GM10248 (cell line): ENCODE measurements at regions not wholly inside any gene's neighbourhood (a gene's known extent, or its start where the extent isn't known, plus 50 kb on each side); places are given as distances from the start of the nearest gene placed in this dataset.

Experiments used
- CTCF ChIA-PET: fragments of 300-600 bp; sonication (Branson Sonifier 250); formaldehyde crosslinking; extraction: SDS; loops from one replicate; lab custom pipeline; 2021; ENCODE audit warnings: antibody characterized with exemption; lab: Yijun Ruan, JAX
- POLR2A ChIA-PET: fragments of 350-650 bp; sonication (Branson Sonifier 250); formaldehyde crosslinking; extraction: SDS; loops from one replicate; lab custom pipeline; 2020; ENCODE audit warnings: antibody characterized with exemption; lab: Yijun Ruan, JAX
- DNase-seq: peaks from one replicate; pipeline ENCODE4 v3.0.0; 2012; ENCODE audit errors: extremely low spot score
- TF ChIP-seq, protein P1 (sequence below): IDR thresholded peaks from 2 replicates; pipeline ENCODE4 v1.5.1; 2012; ENCODE audit warnings: mild to moderate bottlenecking, low read depth; ENCODE audit errors: extremely low read depth, missing control alignments, control extremely low read depth

DNA sequence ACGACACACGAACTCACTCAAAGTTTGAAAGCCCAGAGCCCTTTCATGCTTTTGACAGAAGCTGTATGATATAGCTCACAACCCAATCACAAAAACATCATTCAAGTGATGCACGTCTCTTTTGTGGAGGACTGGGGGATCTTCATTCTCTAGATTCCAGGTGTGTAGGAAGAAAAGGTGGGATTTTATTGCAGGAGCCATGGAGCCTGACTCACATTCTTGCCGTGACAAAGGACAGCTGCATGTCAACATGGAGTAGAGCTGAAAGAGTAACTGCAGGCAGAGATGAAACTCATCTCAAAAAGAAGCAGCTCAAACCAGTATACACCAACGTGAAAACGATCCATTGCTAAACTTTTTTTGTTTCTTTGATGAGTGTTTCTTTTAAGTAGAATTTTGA is 50.9 kb upstream of the PDE1A start:
- TF ChIP-seq, protein P1, sequence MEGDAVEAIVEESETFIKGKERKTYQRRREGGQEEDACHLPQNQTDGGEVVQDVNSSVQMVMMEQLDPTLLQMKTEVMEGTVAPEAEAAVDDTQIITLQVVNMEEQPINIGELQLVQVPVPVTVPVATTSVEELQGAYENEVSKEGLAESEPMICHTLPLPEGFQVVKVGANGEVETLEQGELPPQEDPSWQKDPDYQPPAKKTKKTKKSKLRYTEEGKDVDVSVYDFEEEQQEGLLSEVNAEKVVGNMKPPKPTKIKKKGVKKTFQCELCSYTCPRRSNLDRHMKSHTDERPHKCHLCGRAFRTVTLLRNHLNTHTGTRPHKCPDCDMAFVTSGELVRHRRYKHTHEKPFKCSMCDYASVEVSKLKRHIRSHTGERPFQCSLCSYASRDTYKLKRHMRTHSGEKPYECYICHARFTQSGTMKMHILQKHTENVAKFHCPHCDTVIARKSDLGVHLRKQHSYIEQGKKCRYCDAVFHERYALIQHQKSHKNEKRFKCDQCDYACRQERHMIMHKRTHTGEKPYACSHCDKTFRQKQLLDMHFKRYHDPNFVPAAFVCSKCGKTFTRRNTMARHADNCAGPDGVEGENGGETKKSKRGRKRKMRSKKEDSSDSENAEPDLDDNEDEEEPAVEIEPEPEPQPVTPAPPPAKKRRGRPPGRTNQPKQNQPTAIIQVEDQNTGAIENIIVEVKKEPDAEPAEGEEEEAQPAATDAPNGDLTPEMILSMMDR: no peak
- ChIA-PET POLR2A (no interaction called here), CTCF (interaction anchor here (0.9 to 1.1 kb wide), 3 partner anchors 9 to 17 kb away, joined by 3 read pairs; no protein-coding TSS in a partner anchor)
- no peak for DNase-seq

DNA sequence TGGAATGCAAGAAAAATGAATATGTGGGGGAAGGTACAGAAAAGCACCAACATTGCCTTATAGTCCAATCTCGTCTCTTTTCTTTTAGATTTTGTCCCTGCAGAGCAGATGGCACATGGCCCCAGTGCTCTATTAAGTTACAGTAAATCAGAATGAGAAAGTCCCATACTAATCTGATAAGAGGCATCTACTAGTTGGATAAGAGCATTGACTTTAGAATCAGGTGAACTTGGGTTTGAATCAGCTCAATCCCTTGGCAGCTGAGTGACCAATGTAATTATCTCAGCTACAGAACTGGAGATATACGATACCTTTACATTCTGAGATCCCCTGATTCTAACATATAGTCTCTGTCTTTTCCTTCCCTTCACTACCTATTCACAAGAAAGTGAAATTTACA is 54.8 kb upstream of the PDE1A start:
- ChIA-PET CTCF (interaction anchor here (1.4 kb wide), 1 partner anchor 19 kb away, joined by 4 read pairs; no protein-coding TSS in a partner anchor), POLR2A (no interaction called here)
- TF ChIP-seq, protein P1: no peak
- DNase-seq: no peak

DNA sequence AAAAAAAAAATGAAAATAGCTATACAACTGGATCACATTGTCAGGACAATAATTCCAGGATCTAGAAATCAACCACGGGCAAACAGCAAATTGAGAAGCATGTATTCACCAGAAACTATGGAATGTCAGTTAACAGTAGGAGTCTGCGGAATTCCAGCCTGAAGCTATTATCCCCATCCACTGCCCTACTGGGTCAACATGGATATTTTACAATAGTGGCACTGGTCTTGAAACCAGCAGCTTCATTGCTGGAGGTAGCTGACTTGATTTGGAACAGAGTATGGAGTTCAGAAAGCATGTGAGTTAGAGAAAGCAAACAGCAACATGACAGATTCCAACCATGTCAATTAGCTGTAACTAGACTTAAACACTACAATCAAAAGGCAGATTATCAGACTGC is 55.7 kb upstream of the PDE1A start:
- DNase-seq: no peak
- POLR2A ChIA-PET: no interaction called here
- TF ChIP-seq, protein P1: no peak
- CTCF ChIA-PET: interaction anchor here (0.6 to 1.4 kb wide), 3 partner anchors 12 to 58 kb away, joined by 3 to 4 read pairs (median 3); no protein-coding TSS in a partner anchor

DNA sequence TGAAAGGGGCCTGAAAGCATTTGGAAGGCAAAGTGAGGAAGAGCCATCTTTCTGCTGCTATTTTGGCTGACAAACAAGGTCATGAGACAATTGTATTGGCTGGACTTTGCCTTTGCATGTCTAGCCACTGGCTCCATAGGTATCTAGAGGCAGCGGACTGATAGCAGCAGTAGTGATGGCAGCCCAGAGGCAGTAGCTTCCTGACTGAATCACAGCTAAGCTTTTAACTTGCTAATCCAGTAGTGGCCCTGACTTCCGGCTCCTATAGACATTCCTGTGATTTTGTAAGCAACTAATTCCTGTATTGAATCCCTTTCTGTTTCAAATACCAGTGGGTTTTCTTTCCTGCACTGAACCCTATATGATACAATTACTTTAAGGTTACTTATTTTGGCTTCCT is 69.8 kb upstream of the PDE1A start:
- ChIA-PET POLR2A (no interaction called here), CTCF (no interaction called here)

DNA sequence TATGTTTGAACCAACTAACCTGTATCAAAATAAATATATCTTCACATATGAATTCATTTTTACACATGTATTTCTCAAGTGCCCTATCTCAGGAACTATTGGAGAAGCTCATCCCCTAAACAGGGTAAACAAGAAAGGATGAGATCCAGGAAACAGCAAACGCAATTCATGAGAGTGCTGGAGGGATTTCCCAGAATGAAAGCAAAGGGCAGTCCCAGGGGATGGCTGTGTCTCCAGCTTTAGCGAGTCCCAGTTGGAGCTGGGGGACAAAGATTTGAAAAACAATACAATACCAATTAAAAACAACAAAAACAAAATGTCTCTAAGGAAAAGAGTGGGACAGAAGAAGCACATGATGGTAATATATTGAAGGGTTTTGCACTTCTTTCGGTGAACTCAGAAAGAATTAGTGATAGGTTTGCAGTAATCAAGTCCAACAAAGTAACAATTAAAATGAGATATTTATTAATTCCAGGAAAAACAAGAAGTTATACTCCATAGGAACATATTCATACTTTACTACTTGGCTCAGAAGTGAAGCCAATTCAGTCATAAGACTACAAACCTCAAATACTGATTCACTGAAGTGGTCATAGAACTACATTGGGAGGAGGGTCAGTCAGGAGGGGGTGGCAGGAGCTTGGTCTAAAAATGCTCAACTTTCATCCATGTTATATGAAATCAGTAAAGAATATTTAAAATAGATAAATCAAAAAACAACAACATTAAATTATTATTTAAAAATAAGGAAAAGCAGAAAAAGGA is 73.1 kb upstream of the PDE1A start:
- ChIA-PET CTCF (interaction anchor here (1.6 to 1.9 kb wide), 4 partner anchors 15 to 49 kb away, joined by 3 to 5 read pairs (median 4); no protein-coding TSS in a partner anchor), POLR2A (no interaction called here)
- TF ChIP-seq, protein P1: no peak

More for the DNA sequence above, 69.8 kb upstream of the PDE1A start:
- TF ChIP-seq, protein P1: no peak
- no peak for DNase-seq

DNA sequence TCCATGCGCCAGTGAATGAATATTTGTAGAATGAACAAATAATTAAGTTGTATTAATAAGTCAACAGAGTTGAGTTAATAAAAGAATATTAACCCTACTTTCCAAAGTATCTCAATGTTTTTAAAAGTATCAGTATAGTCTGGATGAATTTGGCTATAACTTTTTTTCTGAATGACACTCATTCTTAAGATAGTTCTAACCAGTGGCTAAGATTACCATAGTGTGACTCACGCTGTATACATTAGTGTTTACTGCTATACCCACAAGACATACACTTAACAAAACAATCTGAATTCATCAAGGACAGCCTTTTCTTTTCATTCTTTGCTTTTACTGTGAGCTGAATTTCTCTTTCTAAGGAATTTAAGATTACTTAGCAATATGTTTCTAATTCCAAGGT is 77.0 kb upstream of the PDE1A start:
- CTCF ChIA-PET: no interaction called here
- DNase-seq: no peak
- TF ChIP-seq, protein P1: no peak
- POLR2A ChIA-PET: no interaction called here

More for the DNA sequence above, 73.1 kb upstream of the PDE1A start:
- no peak for DNase-seq
